ENCODE measurements at regions not wholly inside any gene's neighbourhood (a gene's known extent, or its start where the extent isn't known, plus 50 kb on each side); places are given as distances from the start of the nearest gene placed in this dataset.

GRCh38 chr2:51404226-51404625 lies 372.3 kb upstream of the NRXN1 start:
- Histone ChIP-seq H3K4me1 (no peaks in the 10 kb centered on the region), H3K9me3 (no peaks in the 10 kb centered on the region), H3K27me3 (no peaks in the 10 kb centered on the region), H3K27ac (no peak overlapping the region), H3K4me3 (no peak overlapping the region), H3K36me3 (no peaks in the 10 kb centered on the region)
- DNase-seq (ENCODE audit: low spot score in 2 of 2): no peak
- TF ChIP-seq EP300 (IDR thresholded peaks at IDR 0.05): no peak
- TF ChIP-seq POLR2AphosphoS5 (IDR thresholded peaks at IDR 0.05): no peak
- no peak for TF ChIP-seq POLR2A (IDR thresholded peaks at IDR 0.05)
- TF ChIP-seq, protein P1, sequence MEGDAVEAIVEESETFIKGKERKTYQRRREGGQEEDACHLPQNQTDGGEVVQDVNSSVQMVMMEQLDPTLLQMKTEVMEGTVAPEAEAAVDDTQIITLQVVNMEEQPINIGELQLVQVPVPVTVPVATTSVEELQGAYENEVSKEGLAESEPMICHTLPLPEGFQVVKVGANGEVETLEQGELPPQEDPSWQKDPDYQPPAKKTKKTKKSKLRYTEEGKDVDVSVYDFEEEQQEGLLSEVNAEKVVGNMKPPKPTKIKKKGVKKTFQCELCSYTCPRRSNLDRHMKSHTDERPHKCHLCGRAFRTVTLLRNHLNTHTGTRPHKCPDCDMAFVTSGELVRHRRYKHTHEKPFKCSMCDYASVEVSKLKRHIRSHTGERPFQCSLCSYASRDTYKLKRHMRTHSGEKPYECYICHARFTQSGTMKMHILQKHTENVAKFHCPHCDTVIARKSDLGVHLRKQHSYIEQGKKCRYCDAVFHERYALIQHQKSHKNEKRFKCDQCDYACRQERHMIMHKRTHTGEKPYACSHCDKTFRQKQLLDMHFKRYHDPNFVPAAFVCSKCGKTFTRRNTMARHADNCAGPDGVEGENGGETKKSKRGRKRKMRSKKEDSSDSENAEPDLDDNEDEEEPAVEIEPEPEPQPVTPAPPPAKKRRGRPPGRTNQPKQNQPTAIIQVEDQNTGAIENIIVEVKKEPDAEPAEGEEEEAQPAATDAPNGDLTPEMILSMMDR (IDR thresholded peaks at IDR 0.05): no peak
- WGBS: 70% methylated on average over 3 of the region's 3 CpGs

GRCh38 chr2:51401546-51401945 lies 369.6 kb upstream of the NRXN1 start:
- Histone ChIP-seq H3K36me3 (no peaks in the 10 kb centered on the region), H3K9me3 (no peaks in the 10 kb centered on the region), H3K4me3 (no peak overlapping the region), H3K27me3 (no peaks in the 10 kb centered on the region), H3K27ac (no peak overlapping the region), H3K4me1 (no peaks in the 10 kb centered on the region)
- 87% methylated on average over 5 of the region's 5 CpGs for WGBS
- no peak for DNase-seq (ENCODE audit: low spot score in 2 of 2)
- no peak for TF ChIP-seq POLR2AphosphoS5 (IDR thresholded peaks at IDR 0.05)
- TF ChIP-seq, protein P1 (IDR thresholded peaks at IDR 0.05): no peak
- no peak for TF ChIP-seq EP300 (IDR thresholded peaks at IDR 0.05)
- TF ChIP-seq POLR2A (IDR thresholded peaks at IDR 0.05): no peak

- DNase-seq (ENCODE audit: low spot score in 2 of 2): no peak
- H3K27me3 ChIP-seq: no peaks in the 10 kb centered on the region
- H3K4me3 ChIP-seq: no peak overlapping the region
- no peaks in the 10 kb centered on the region for H3K36me3 ChIP-seq
- H3K27ac ChIP-seq: no peak overlapping the region
- no peaks in the 10 kb centered on the region for H3K9me3 ChIP-seq
- TF ChIP-seq POLR2AphosphoS5 (IDR thresholded peaks at IDR 0.05): no peak
- no peaks in the 10 kb centered on the region for H3K4me1 ChIP-seq
Measured at GRCh38 chr2:51387235-51387634, 355.3 kb upstream of the NRXN1 start.

GRCh38 chr2:51379997-51380396 lies 348.1 kb upstream of the NRXN1 start:
- H3K4me3 ChIP-seq: no peak overlapping the region
- no peaks in the 10 kb centered on the region for H3K36me3 ChIP-seq
- no peaks in the 10 kb centered on the region for H3K27me3 ChIP-seq
- TF ChIP-seq, protein P1 (IDR thresholded peaks at IDR 0.05): no peak
- no peak for TF ChIP-seq EP300 (IDR thresholded peaks at IDR 0.05)
- no peak for TF ChIP-seq POLR2A (IDR thresholded peaks at IDR 0.05)
- no peak for TF ChIP-seq POLR2AphosphoS5 (IDR thresholded peaks at IDR 0.05)
- no peaks in the 10 kb centered on the region for H3K9me3 ChIP-seq
- no peaks in the 10 kb centered on the region for H3K4me1 ChIP-seq
- H3K27ac ChIP-seq: no peak overlapping the region
- no peak for DNase-seq (ENCODE audit: low spot score in 2 of 2)

GRCh38 chr2:51368250-51368649 lies 336.3 kb upstream of the NRXN1 start:
- WGBS: 87% methylated on average over 4 of the region's 4 CpGs
- H3K9me3 ChIP-seq: no peaks in the 10 kb centered on the region
- no peak overlapping the region for H3K27ac ChIP-seq
- no peak for DNase-seq (ENCODE audit: low spot score in 2 of 2)
- no peaks in the 10 kb centered on the region for H3K27me3 ChIP-seq
- no peaks in the 10 kb centered on the region for H3K36me3 ChIP-seq
- TF ChIP-seq POLR2AphosphoS5 (IDR thresholded peaks at IDR 0.05) (no peak), EP300 (IDR thresholded peaks at IDR 0.05) (no peak), POLR2A (IDR thresholded peaks at IDR 0.05) (no peak)
- TF ChIP-seq, protein P1 (IDR thresholded peaks at IDR 0.05): no peak
- H3K4me1 ChIP-seq: no peaks in the 10 kb centered on the region
- no peak overlapping the region for H3K4me3 ChIP-seq

GRCh38 chr2:51350100-51350499 lies 318.2 kb upstream of the NRXN1 start:
- TF ChIP-seq, protein P1 (IDR thresholded peaks at IDR 0.05): no peak
- TF ChIP-seq EP300 (IDR thresholded peaks at IDR 0.05) (no peak), POLR2A (IDR thresholded peaks at IDR 0.05) (no peak), POLR2AphosphoS5 (IDR thresholded peaks at IDR 0.05) (no peak)
- H3K36me3 ChIP-seq: no peaks in the 10 kb centered on the region
- WGBS: 56% methylated on average over 1 of the region's 1 CpG
- no peak for DNase-seq (ENCODE audit: low spot score in 2 of 2)
- H3K9me3 ChIP-seq: no peaks in the 10 kb centered on the region
- H3K4me1 ChIP-seq: no peaks in the 10 kb centered on the region
- H3K27me3 ChIP-seq: no peaks in the 10 kb centered on the region
- no peak overlapping the region for H3K27ac ChIP-seq
- H3K4me3 ChIP-seq: no peak overlapping the region

All from suprapubic skin (tissue), 4 donors.